SK-N-SH treated with all-trans-retinoic acid at 6 μM for 48 hours (cell line): ENCODE measurements at regions not wholly inside any gene's neighbourhood (a gene's known extent, or its start where the extent isn't known, plus 50 kb on each side); places are given as distances from the start of the nearest gene placed in this dataset.

ENCODE experiments used
- ATAC-seq: fragments of 200-7000 bp; cut with Tn5 transposase; 3 replicates; pipeline ENCODE4 v1.9.1; 2020; ENCODE audit warnings: mild to moderate bottlenecking, moderate library complexity
- ARNTL ChIP-seq: fragments of 450-650 bp; formaldehyde crosslinking; IDR thresholded peaks from 2 replicates; pipeline ENCODE4 v1.5.0; 2020; ENCODE audit warnings: low read depth, mild to moderate bottlenecking, moderate library complexity, borderline replicate concordance
- BACH2 ChIP-seq: fragments of 250-450 bp; sonication (Bioruptor Pico); IDR thresholded peaks from 2 replicates; pipeline ENCODE4 v1.9.0; 2021; ENCODE audit warnings: mild to moderate bottlenecking, borderline replicate concordance
- CSDC2 ChIP-seq: fragments of 250-450 bp; sonication (Bioruptor Pico); IDR thresholded peaks from 2 replicates; pipeline ENCODE4 v1.5.0; 2020; ENCODE audit warnings: mild to moderate bottlenecking, moderate library complexity
- ESRRG ChIP-seq: fragments of 250-450 bp; sonication (Bioruptor Pico); IDR thresholded peaks from 2 replicates; pipeline ENCODE4 v1.6.1; 2021; ENCODE audit warnings: mild to moderate bottlenecking
- GLIS3 ChIP-seq: fragments of 250-450 bp; sonication (Bioruptor Pico); IDR thresholded peaks from 2 replicates; pipeline ENCODE4 v1.5.0; 2020; ENCODE audit warnings: mild to moderate bottlenecking, moderate library complexity
- ISL1 ChIP-seq: fragments of 250-450 bp; sonication (Bioruptor Pico); IDR thresholded peaks from 2 replicates; pipeline ENCODE4 v2.1.2; 2022; ENCODE audit warnings: mild to moderate bottlenecking, moderate library complexity
- PPARA ChIP-seq: fragments of 250-450 bp; sonication (Bioruptor Pico); IDR thresholded peaks from 2 replicates; pipeline ENCODE4 v1.5.0; 2020; ENCODE audit warnings: mild to moderate bottlenecking, borderline replicate concordance
- SNAI2 ChIP-seq: fragments of 250-450 bp; sonication (Bioruptor Pico); IDR thresholded peaks from 2 replicates; pipeline ENCODE4 v1.5.0; 2020; ENCODE audit warnings: mild to moderate bottlenecking, moderate library complexity
- TCF4 ChIP-seq: fragments of 250-450 bp; sonication (Bioruptor Pico); IDR thresholded peaks from 2 replicates; pipeline ENCODE4 v1.8.0; 2021; ENCODE audit warnings: mild to moderate bottlenecking, moderate library complexity, borderline replicate concordance
- TOX ChIP-seq: fragments of 250-450 bp; sonication (Bioruptor Pico); IDR thresholded peaks from 2 replicates; pipeline ENCODE4 v1.8.0; 2021; ENCODE audit warnings: mild to moderate bottlenecking, moderate library complexity, borderline replicate concordance
- ZC3H10 ChIP-seq: fragments of 250-450 bp; sonication (Bioruptor Pico); IDR thresholded peaks from 2 replicates; pipeline ENCODE4 v1.5.1; 2021; ENCODE audit warnings: mild to moderate bottlenecking, moderate library complexity
- ZFP3 ChIP-seq: fragments of 250-450 bp; sonication (Bioruptor Pico); IDR thresholded peaks from 2 replicates; pipeline ENCODE4 v1.5.0; 2020; ENCODE audit warnings: mild to moderate bottlenecking, moderate library complexity
- ZFP30 ChIP-seq: fragments of 450-650 bp; formaldehyde crosslinking; IDR thresholded peaks from 2 replicates; pipeline ENCODE4 v1.5.0; 2022; ENCODE audit warnings: mild to moderate bottlenecking, moderate library complexity
- ZNF565 ChIP-seq: fragments of 450-650 bp; formaldehyde crosslinking; conservative IDR thresholded peaks from 2 replicates; pipeline ENCODE4 v1.5.0; 2020; ENCODE audit warnings: low read depth, mild to moderate bottlenecking, moderate library complexity
- ZNF70 ChIP-seq: fragments of 450-650 bp; formaldehyde crosslinking; IDR thresholded peaks from 2 replicates; pipeline ENCODE4 v1.5.0; 2020; ENCODE audit warnings: mild to moderate bottlenecking, moderate library complexity
- ZNF8 ChIP-seq: fragments of 450-650 bp; formaldehyde crosslinking; IDR thresholded peaks from 2 replicates; pipeline ENCODE4 v1.5.0; 2020; ENCODE audit warnings: mild to moderate bottlenecking, moderate library complexity
- TF ChIP-seq, protein P1 (sequence below): fragments of 250-450 bp; sonication (Bioruptor Pico); IDR thresholded peaks from 2 replicates; pipeline ENCODE4 v1.5.1; 2020; ENCODE audit warnings: low read depth, mild to moderate bottlenecking, moderate library complexity
- TF ChIP-seq, protein P2 (sequence below): fragments of 250-450 bp; sonication (Bioruptor Pico); IDR thresholded peaks from 2 replicates; pipeline ENCODE4 v1.8.0; 2020; ENCODE audit warnings: mild to moderate bottlenecking, moderate library complexity, borderline replicate concordance
- TF ChIP-seq, protein P3 (sequence below): fragments of 250-450 bp; sonication (Bioruptor Pico); IDR thresholded peaks from 2 replicates; pipeline ENCODE4 v1.5.0; 2020; ENCODE audit warnings: mild to moderate bottlenecking, moderate library complexity
- TF ChIP-seq, protein P4 (sequence below): fragments of 250-450 bp; sonication (Bioruptor Pico); IDR thresholded peaks from 2 replicates; pipeline ENCODE4 v1.8.0; 2021; ENCODE audit warnings: low read depth, mild to moderate bottlenecking, moderate library complexity, borderline replicate concordance
- TF ChIP-seq, protein P5 (sequence below): fragments of 250-450 bp; sonication (Bioruptor Pico); IDR thresholded peaks from 2 replicates; pipeline ENCODE4 v1.5.1; 2021; ENCODE audit warnings: mild to moderate bottlenecking, moderate library complexity

DNA sequence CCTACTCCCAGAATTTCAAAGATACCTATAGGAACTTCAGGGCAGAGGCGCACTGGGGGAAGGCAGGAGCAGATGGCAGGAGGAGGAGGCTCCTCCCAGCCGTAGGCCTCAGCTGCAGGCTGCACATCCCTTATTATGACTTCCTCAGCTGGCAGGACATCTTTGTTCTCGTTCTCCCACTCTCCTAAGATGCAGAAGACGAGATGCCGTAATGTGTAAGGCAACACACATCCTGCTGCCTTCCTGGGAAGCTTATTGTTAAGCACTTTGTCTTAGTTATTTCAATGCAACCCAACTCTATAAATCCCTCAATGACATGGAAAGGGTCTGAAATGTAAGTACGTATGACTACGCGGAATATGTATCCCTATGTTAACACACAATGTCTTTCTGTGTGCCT, 599.8 kb upstream of the MGMT start:
- TF ChIP-seq GLIS3 (CRISPR knock-in tag): no peak
- TF ChIP-seq ARNTL (CRISPR knock-in tag): no peak
- no peak for TF ChIP-seq ZNF70 (CRISPR knock-in tag)
- no peak for TF ChIP-seq PPARA (CRISPR knock-in tag)
- no peak for TF ChIP-seq SNAI2 (CRISPR knock-in tag)
- TF ChIP-seq TOX: no peak
- TF ChIP-seq, protein P1, sequence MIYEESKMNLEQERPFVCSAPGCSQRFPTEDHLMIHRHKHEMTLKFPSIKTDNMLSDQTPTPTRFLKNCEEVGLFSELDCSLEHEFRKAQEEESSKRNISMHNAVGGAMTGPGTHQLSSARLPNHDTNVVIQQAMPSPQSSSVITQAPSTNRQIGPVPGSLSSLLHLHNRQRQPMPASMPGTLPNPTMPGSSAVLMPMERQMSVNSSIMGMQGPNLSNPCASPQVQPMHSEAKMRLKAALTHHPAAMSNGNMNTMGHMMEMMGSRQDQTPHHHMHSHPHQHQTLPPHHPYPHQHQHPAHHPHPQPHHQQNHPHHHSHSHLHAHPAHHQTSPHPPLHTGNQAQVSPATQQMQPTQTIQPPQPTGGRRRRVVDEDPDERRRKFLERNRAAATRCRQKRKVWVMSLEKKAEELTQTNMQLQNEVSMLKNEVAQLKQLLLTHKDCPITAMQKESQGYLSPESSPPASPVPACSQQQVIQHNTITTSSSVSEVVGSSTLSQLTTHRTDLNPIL (CRISPR knock-in tag): no peak
- TF ChIP-seq ISL1 (CRISPR knock-in tag): no peak
- TF ChIP-seq ZFP3 (CRISPR knock-in tag): no peak
- TF ChIP-seq ZFP30 (CRISPR knock-in tag): no peak
- TF ChIP-seq, protein P2, sequence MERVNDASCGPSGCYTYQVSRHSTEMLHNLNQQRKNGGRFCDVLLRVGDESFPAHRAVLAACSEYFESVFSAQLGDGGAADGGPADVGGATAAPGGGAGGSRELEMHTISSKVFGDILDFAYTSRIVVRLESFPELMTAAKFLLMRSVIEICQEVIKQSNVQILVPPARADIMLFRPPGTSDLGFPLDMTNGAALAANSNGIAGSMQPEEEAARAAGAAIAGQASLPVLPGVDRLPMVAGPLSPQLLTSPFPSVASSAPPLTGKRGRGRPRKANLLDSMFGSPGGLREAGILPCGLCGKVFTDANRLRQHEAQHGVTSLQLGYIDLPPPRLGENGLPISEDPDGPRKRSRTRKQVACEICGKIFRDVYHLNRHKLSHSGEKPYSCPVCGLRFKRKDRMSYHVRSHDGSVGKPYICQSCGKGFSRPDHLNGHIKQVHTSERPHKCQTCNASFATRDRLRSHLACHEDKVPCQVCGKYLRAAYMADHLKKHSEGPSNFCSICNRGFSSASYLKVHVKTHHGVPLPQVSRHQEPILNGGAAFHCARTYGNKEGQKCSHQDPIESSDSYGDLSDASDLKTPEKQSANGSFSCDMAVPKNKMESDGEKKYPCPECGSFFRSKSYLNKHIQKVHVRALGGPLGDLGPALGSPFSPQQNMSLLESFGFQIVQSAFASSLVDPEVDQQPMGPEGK (CRISPR knock-in tag): no peak
- TF ChIP-seq BACH2 (CRISPR knock-in tag): no peak
- TF ChIP-seq, protein P3, sequence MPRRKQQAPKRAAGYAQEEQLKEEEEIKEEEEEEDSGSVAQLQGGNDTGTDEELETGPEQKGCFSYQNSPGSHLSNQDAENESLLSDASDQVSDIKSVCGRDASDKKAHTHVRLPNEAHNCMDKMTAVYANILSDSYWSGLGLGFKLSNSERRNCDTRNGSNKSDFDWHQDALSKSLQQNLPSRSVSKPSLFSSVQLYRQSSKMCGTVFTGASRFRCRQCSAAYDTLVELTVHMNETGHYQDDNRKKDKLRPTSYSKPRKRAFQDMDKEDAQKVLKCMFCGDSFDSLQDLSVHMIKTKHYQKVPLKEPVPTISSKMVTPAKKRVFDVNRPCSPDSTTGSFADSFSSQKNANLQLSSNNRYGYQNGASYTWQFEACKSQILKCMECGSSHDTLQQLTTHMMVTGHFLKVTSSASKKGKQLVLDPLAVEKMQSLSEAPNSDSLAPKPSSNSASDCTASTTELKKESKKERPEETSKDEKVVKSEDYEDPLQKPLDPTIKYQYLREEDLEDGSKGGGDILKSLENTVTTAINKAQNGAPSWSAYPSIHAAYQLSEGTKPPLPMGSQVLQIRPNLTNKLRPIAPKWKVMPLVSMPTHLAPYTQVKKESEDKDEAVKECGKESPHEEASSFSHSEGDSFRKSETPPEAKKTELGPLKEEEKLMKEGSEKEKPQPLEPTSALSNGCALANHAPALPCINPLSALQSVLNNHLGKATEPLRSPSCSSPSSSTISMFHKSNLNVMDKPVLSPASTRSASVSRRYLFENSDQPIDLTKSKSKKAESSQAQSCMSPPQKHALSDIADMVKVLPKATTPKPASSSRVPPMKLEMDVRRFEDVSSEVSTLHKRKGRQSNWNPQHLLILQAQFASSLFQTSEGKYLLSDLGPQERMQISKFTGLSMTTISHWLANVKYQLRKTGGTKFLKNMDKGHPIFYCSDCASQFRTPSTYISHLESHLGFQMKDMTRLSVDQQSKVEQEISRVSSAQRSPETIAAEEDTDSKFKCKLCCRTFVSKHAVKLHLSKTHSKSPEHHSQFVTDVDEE (CRISPR knock-in tag): no peak
- TF ChIP-seq, protein P4, sequence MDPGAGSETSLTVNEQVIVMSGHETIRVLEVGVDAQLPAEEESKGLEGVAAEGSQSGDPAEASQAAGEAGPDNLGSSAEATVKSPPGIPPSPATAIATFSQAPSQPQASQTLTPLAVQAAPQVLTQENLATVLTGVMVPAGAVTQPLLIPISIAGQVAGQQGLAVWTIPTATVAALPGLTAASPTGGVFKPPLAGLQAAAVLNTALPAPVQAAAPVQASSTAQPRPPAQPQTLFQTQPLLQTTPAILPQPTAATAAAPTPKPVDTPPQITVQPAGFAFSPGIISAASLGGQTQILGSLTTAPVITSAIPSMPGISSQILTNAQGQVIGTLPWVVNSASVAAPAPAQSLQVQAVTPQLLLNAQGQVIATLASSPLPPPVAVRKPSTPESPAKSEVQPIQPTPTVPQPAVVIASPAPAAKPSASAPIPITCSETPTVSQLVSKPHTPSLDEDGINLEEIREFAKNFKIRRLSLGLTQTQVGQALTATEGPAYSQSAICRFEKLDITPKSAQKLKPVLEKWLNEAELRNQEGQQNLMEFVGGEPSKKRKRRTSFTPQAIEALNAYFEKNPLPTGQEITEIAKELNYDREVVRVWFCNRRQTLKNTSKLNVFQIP (CRISPR knock-in tag): no peak
- TF ChIP-seq ZC3H10 (CRISPR knock-in tag): no peak
- TF ChIP-seq ESRRG (CRISPR knock-in tag): no peak
- TF ChIP-seq ZNF8 (CRISPR knock-in tag): no peak
- TF ChIP-seq TCF4 (CRISPR knock-in tag): no peak
- TF ChIP-seq, all 23 proteins: peak for 0
- ATAC-seq: no peak

DNA sequence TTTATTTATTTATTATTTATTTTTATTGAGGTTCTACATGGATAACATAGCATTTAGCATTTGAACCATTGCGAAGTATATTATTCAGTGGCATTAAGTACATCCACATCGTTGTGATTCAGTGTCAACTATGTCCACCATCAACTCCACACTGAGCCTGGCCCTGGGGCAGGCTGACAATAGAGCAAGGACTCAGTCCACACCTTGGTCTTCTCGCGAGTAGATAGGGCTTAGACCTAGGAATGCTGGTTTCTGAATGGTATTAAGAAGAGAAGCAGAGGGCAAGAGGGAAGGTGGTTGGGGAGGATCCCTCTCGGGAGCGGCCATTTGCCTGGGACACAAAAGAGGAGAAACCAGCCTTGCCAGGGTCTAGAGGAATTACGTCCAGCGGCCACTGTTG, 599.2 kb upstream of the MGMT start:
- ATAC-seq: no peak
- no peak for TF ChIP-seq ISL1 (CRISPR knock-in tag)
- TF ChIP-seq, protein P2 (CRISPR knock-in tag): no peak
- TF ChIP-seq, protein P5, sequence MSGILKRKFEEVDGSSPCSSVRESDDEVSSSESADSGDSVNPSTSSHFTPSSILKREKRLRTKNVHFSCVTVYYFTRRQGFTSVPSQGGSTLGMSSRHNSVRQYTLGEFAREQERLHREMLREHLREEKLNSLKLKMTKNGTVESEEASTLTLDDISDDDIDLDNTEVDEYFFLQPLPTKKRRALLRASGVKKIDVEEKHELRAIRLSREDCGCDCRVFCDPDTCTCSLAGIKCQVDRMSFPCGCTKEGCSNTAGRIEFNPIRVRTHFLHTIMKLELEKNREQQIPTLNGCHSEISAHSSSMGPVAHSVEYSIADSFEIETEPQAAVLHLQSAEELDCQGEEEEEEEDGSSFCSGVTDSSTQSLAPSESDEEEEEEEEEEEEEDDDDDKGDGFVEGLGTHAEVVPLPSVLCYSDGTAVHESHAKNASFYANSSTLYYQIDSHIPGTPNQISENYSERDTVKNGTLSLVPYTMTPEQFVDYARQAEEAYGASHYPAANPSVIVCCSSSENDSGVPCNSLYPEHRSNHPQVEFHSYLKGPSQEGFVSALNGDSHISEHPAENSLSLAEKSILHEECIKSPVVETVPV (CRISPR knock-in tag): no peak
- no peak for TF ChIP-seq ESRRG (CRISPR knock-in tag)
- TF ChIP-seq ZFP30 (CRISPR knock-in tag): no peak
- TF ChIP-seq ZFP3 (CRISPR knock-in tag): no peak
- no peak for TF ChIP-seq ZNF8 (CRISPR knock-in tag)

DNA sequence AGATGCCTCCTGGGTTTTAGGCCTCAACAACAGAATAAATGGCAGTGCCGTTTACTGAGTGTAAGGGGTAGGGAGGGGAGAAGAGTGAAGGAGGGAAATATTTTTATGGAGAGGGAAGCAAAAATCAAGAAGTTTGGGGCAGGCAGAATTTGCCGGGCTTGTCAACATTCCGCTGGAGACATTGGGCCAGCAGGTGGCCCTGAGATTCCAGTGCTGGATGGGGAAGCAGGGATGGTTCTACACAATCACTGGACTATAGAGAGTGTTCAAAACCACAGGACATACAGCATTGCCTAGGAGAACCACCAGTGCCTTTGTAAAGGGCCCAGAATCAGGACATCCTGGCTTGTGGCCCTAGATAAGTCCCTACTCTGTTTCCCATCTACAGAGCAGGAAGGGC, 598.6 kb upstream of the MGMT start:
- ATAC-seq: no peak
- TF ChIP-seq ZFP3 (CRISPR knock-in tag) (no peak), SNAI2 (CRISPR knock-in tag) (no peak), TOX (no peak), ZNF565 (CRISPR knock-in tag) (no peak), TCF4 (CRISPR knock-in tag) (no peak), ZC3H10 (CRISPR knock-in tag) (no peak), ZFP30 (CRISPR knock-in tag) (no peak), ARNTL (CRISPR knock-in tag) (no peak), CSDC2 (CRISPR knock-in tag) (no peak), ZNF8 (CRISPR knock-in tag) (no peak), ISL1 (CRISPR knock-in tag) (no peak), BACH2 (CRISPR knock-in tag) (no peak)
- TF ChIP-seq, protein P4 (CRISPR knock-in tag): no peak
- TF ChIP-seq, protein P2 (CRISPR knock-in tag): no peak
